Keratinocyte (primary cell): ENCODE measurements at regions not wholly inside any gene's neighbourhood (a gene's known extent, or its start where the extent isn't known, plus 50 kb on each side); places are given as distances from the start of the nearest gene placed in this dataset.

ENCODE experiments used
- DNase-seq: peaks from one replicate; pipeline ENCODE4 v3.0.0-alpha.2; 2011; ENCODE audit warnings: low read depth, missing footprints, low spot score
- FAIRE-seq: peaks from 2 replicates; lab custom pipeline; 2011; peaks lifted over from hg19 to GRCh38; lab: Jason Lieb, UNC
- H2AFZ ChIP-seq: 2 replicates; pipeline ENCODE4 v1.6.0; 2012; ENCODE audit warnings: low read length, control low read depth, inconsistent platforms; ENCODE audit not compliant: control insufficient read depth
- H3K27ac ChIP-seq: 2 replicates; pipeline ENCODE4 v1.5.1; 2011; ENCODE audit warnings: low read length; ENCODE audit not compliant: control insufficient read depth, insufficient read depth
- H3K27me3 ChIP-seq: 3 replicates; pipeline ENCODE4 v1.6.0; 2011; ENCODE audit warnings: low read length; ENCODE audit not compliant: control insufficient read depth, insufficient read depth; ENCODE audit errors: extremely low read depth
- H3K36me3 ChIP-seq, 2 experiments: 2 replicates in 1 of 2; 3 replicates in 1 of 2; pipeline ENCODE4 v1.5.1; 2011; ENCODE audit warnings: low read length in 2 of 2, mild to moderate bottlenecking in 1 of 2; ENCODE audit not compliant: control insufficient read depth in 2 of 2, insufficient read depth in 2 of 2; ENCODE audit errors: extremely low read depth in 1 of 2
- H3K4me1 ChIP-seq: 3 replicates; pipeline ENCODE4 v1.5.1; 2011; ENCODE audit warnings: low read length; ENCODE audit not compliant: control insufficient read depth, insufficient read depth; ENCODE audit errors: extremely low read depth
- H3K4me2 ChIP-seq: 3 replicates; pipeline ENCODE4 v1.6.0; 2011; ENCODE audit warnings: low read depth, low read length; ENCODE audit not compliant: control insufficient read depth, insufficient read depth; ENCODE audit errors: extremely low read depth
- H3K4me3 ChIP-seq, 3 experiments: fragments of 200-600 bp in 1 of 3; sonication (generic) in 1 of 3; 2 replicates in 2 of 3; 3 replicates in 1 of 3; pipeline ENCODE4 v1.5.1; 2011 to 2016; ENCODE audit warnings: low read length in 3 of 3, mild to moderate bottlenecking in 3 of 3, control low read depth in 2 of 3, inconsistent platforms in 1 of 3, low read depth in 1 of 3, mixed read lengths in 1 of 3, mixed run types in 1 of 3, moderate library complexity in 1 of 3; ENCODE audit not compliant: control insufficient read depth in 2 of 3, insufficient read depth in 2 of 3; ENCODE audit errors: extremely low read depth in 1 of 3
- H3K79me2 ChIP-seq: 2 replicates; pipeline ENCODE4 v1.6.0; 2012; ENCODE audit warnings: low read length; ENCODE audit not compliant: control insufficient read depth, insufficient read depth
- H3K9ac ChIP-seq: 3 replicates; pipeline ENCODE4 v1.6.0; 2011; ENCODE audit warnings: low read length; ENCODE audit not compliant: control insufficient read depth, insufficient read depth; ENCODE audit errors: extremely low read depth
- H3K9me1 ChIP-seq: 3 replicates; pipeline ENCODE4 v1.6.0; 2011; ENCODE audit warnings: low read length; ENCODE audit not compliant: control insufficient read depth, insufficient read depth; ENCODE audit errors: extremely low read depth
- H3K9me3 ChIP-seq: 2 replicates; pipeline ENCODE4 v1.5.1; 2012; ENCODE audit warnings: low read depth, low read length; ENCODE audit not compliant: control insufficient read depth
- H4K20me1 ChIP-seq: 3 replicates; pipeline ENCODE4 v1.6.0; 2011; ENCODE audit warnings: low read length; ENCODE audit not compliant: control insufficient read depth, insufficient read depth; ENCODE audit errors: extremely low read depth
- CTCF ChIP-seq, 3 experiments: IDR thresholded peaks in 1 of 3; conservative IDR thresholded peaks in 1 of 3; optimal IDR thresholded peaks in 1 of 3; 2 replicates in 2 of 3; 3 replicates in 1 of 3; pipeline versions ENCODE3 to v1.5.1; 2011; ENCODE audit warnings: low read length in 3 of 3, mild to moderate bottlenecking in 3 of 3, moderate library complexity in 2 of 3, control low read depth in 1 of 3, inconsistent platforms in 1 of 3; ENCODE audit not compliant: insufficient read depth in 2 of 3; ENCODE audit errors: extremely low read depth in 1 of 3
- EZH2 ChIP-seq: IDR thresholded peaks from one replicate; pipeline ENCODE4 v1.6.1; 2012; ENCODE audit warnings: inconsistent platforms, mild to moderate bottlenecking, low read length, moderate library complexity
- dilution Hi-C: fragments of 300-500 bp; cut with MboI; formaldehyde crosslinking; loops from one replicate; pipeline ENCODE4 v1.7.0; 2020; ENCODE audit warnings: low sequenced_read_pairs; ENCODE audit not compliant: extremely low pct_ligation_motif_present

DNA sequence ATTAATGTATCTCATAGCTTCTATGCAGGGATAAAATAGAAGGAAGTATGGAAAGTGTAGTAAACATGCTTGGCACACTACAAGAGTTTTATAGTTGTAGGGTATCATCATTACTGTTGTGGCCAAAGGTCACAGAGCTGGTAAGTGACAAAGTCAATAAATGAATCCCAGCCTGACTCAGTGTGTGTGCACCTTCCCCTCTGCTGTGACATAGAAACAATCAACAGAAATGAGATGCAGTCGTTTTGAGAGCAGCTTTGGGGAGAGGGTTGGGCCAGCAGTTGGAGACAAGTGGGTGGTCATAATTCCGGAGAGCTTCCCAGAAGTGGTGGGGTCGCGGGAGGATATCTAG, 82.4 kb upstream of the RBPJ start:
- peak overlapping the region; percentile 52 for H2AFZ ChIP-seq
- FAIRE-seq, result no peak
- no peak overlapping the region for H3K4me3 ChIP-seq
- no peaks in the 10 kb centered on the region for H3K27me3 ChIP-seq
- no peak overlapping the region for H3K27ac ChIP-seq
- H3K9me1 ChIP-seq, result no peaks in the 10 kb centered on the region
- no peaks in the 10 kb centered on the region for H4K20me1 ChIP-seq
- dilution Hi-C loops, result no loop called here
- DNase-seq, result no peak
- H3K4me2 ChIP-seq, result peak overlapping the region; percentile 29
- no peaks in the 10 kb centered on the region for H3K9me3 ChIP-seq
- TF ChIP-seq CTCF (optimal IDR thresholded peaks at IDR 0.05 in 1 of 3, IDR thresholded peaks at IDR 0.05 in 1 of 3, conservative IDR thresholded peaks at IDR 0.05 in 1 of 3; ENCODE audit: extremely low read depth in 1 of 3, insufficient read depth in 2 of 3, low read length in 3 of 3), result no peak
- TF ChIP-seq EZH2, result no peak
- H3K79me2 ChIP-seq, result no peaks in the 10 kb centered on the region
- no peaks in the 10 kb centered on the region for H3K36me3 ChIP-seq
- H3K9ac ChIP-seq, result no peak overlapping the region
- H3K4me1 ChIP-seq, result peaks cover 23% of the 10 kb centered on the region

DNA sequence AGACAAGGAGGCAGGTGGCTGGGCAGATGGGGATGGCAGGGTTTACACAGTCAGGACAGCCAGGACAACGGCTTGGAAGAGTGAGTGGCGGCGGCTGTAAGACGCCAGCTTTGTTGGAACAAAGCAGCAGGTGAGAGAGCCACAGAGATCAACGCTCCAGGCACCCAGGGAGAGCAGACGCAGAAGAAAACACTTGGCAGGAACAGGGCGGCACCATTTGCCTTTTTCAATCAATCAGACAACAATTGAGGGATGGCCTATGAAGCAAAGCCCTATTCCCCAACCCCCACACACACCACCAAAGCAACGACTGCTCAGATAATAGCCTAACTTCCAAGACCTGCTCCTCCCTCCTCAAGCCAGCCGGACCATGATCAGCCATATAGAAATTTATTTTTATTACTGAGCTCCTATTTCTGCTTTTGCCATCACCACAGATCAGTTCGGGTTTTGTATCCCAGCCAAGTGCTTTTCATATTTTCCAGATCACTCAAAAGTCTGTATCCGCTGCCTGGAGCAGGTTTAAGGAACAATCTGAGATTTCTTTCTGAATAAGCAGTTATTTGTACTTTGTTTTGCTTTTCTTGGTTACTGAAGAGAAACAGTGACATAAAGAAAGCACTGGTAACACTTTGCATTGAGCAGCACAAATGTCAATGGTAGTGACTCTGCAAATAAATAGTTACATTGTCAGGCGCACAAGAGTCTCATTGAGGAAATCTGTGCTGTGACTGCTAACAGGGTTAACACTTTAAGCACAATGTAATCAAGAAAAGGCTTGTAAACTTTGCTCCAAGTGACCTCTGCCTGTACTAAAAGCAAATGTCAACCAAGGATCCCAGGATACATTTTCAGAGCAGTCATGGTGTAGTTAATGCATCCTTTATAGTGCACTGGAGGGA, 81.8 kb upstream of the RBPJ start:
- Histone ChIP-seq H3K9me3 (no peaks in the 10 kb centered on the region), H3K9ac (no peak overlapping the region), H3K4me1 (peaks cover 23% of the 10 kb centered on the region), H3K79me2 (no peaks in the 10 kb centered on the region), H3K27me3 (no peaks in the 10 kb centered on the region), H3K27ac (no peak overlapping the region), H3K9me1 (no peaks in the 10 kb centered on the region), H3K36me3 (no peaks in the 10 kb centered on the region), H2AFZ (peak overlapping the region; percentile 52), H3K4me3 (no peak overlapping the region), H3K4me2 (peak overlapping the region; percentile 29), H4K20me1 (no peaks in the 10 kb centered on the region)
- peak; percentile 49 for FAIRE-seq
- TF ChIP-seq EZH2 (no peak), CTCF (optimal IDR thresholded peaks at IDR 0.05 in 1 of 3, IDR thresholded peaks at IDR 0.05 in 1 of 3, conservative IDR thresholded peaks at IDR 0.05 in 1 of 3; ENCODE audit: extremely low read depth in 1 of 3, insufficient read depth in 2 of 3, low read length in 3 of 3) (no peak)
- dilution Hi-C loops, result no loop called here
- no peak for DNase-seq
